Ascending aorta (tissue), 2 donors: ENCODE measurements at regions not wholly inside any gene's neighbourhood (a gene's known extent, or its start where the extent isn't known, plus 50 kb on each side); places are given as distances from the start of the nearest gene placed in this dataset.

Experiments used
- DNase-seq, 2 donors: peaks; one replicate each; pipeline ENCODE4 v3.0.0-alpha.2; 2019; ENCODE audit warnings: low spot score in 2 of 2
- H3K27ac ChIP-seq, 2 donors: fragments of 200-600 bp; sonication (generic); one replicate each; pipeline ENCODE4 v1.5.1; 2016 to 2017; ENCODE audit warnings: mild to moderate bottlenecking in 1 of 2
- H3K27me3 ChIP-seq: fragments of 200-600 bp; sonication (generic); one replicate; pipeline ENCODE4 v1.5.1; 2017
- H3K36me3 ChIP-seq, 2 donors: fragments of 200-600 bp; sonication (generic); one replicate each; pipeline ENCODE4 v1.5.1; 2016
- H3K4me1 ChIP-seq, 2 donors: fragments of 200-600 bp; sonication (generic); one replicate each; pipeline ENCODE4 v1.5.1; 2016 to 2017; ENCODE audit warnings: mild to moderate bottlenecking in 1 of 2
- H3K4me3 ChIP-seq, 2 donors: fragments of 200-600 bp; sonication (generic); one replicate each; pipeline ENCODE4 v1.5.1; 2016 to 2017; ENCODE audit warnings: mild to moderate bottlenecking in 1 of 2
- H3K9me3 ChIP-seq, 2 donors: fragments of 200-600 bp; sonication (generic); one replicate each; pipeline ENCODE4 v1.5.1; 2016
- intact Hi-C: fragments of 100-400 bp; cut with DNase I; formaldehyde crosslinking; loops from one replicate; pipeline ENCODE4 v1.15.1; 2023
- TF ChIP-seq, protein P1 (sequence below), 3 experiments: fragments of 200-600 bp in 2 of 3; fragments of 450-650 bp in 1 of 3; sonication (generic) in 2 of 3; IDR thresholded peaks; one replicate each; pipeline ENCODE4 v1.5.1; 2016 to 2019; ENCODE audit warnings: antibody characterized with exemption in 3 of 3, mild to moderate bottlenecking in 1 of 3, moderate library complexity in 1 of 3

DNA sequence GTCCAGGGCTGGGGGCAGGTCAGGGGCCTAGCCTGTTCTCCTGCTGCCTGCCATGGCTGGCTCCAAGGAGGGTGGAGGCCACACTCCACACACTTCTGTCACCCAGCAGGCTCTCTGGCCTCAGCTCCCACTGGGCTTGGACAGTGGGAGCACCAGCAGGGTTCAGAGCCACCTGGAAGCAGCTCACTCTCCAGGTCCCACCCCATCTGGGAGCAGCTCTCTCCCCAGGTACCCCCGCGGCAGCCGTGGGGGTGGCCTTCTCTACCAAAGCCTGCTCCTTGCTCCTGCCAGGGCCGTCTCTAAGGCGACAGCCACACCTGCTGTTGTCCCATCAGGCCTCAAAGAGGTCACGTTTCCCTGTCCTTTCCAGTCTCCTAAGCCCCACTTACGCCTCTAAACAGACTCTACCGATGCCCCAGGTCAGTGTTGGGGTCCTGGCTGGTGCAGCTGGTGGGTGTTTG lies 142.5 kb upstream of the RET start:
- Histone ChIP-seq H3K9me3 (no peaks in the 10 kb centered on the region), H3K27me3 (peaks cover 7% of the 10 kb centered on the region), H3K36me3 (no peaks in the 10 kb centered on the region), H3K4me3 (no peak overlapping the region), H3K4me1 (no peaks in the 10 kb centered on the region), H3K27ac (no peak overlapping the region)
- TF ChIP-seq, protein P1, sequence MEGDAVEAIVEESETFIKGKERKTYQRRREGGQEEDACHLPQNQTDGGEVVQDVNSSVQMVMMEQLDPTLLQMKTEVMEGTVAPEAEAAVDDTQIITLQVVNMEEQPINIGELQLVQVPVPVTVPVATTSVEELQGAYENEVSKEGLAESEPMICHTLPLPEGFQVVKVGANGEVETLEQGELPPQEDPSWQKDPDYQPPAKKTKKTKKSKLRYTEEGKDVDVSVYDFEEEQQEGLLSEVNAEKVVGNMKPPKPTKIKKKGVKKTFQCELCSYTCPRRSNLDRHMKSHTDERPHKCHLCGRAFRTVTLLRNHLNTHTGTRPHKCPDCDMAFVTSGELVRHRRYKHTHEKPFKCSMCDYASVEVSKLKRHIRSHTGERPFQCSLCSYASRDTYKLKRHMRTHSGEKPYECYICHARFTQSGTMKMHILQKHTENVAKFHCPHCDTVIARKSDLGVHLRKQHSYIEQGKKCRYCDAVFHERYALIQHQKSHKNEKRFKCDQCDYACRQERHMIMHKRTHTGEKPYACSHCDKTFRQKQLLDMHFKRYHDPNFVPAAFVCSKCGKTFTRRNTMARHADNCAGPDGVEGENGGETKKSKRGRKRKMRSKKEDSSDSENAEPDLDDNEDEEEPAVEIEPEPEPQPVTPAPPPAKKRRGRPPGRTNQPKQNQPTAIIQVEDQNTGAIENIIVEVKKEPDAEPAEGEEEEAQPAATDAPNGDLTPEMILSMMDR (IDR thresholded peaks at IDR 0.05), result no peak
- DNase-seq, result no peak
- intact Hi-C loops, result no loop called here

DNA sequence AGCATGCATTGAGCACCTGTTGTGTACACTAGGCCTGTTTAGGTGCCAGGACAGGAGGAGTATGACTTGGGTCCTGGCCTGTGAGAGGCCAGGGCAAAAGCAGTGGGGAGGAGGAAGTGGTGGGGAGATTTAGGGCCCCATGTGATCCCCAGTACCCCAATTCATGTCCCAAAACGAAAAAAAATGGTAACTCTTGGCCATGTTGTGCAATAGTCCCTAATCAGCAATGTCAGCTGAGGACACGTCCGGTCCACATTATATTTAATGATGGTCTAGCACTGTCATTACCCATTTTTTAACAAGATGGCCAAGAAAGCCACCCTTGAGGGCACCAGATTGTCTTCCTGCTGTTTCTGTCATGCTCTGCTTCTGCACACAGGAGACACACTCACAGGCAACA lies 142.0 kb upstream of the RET start:
- Histone ChIP-seq H3K4me3 (no peak overlapping the region), H3K27ac (no peak overlapping the region), H3K27me3 (peaks cover 7% of the 10 kb centered on the region), H3K9me3 (no peaks in the 10 kb centered on the region), H3K4me1 (no peaks in the 10 kb centered on the region), H3K36me3 (no peaks in the 10 kb centered on the region)
- TF ChIP-seq, protein P1 (IDR thresholded peaks at IDR 0.05), result no peak
- intact Hi-C loops, result no loop called here
- no peak for DNase-seq

DNA sequence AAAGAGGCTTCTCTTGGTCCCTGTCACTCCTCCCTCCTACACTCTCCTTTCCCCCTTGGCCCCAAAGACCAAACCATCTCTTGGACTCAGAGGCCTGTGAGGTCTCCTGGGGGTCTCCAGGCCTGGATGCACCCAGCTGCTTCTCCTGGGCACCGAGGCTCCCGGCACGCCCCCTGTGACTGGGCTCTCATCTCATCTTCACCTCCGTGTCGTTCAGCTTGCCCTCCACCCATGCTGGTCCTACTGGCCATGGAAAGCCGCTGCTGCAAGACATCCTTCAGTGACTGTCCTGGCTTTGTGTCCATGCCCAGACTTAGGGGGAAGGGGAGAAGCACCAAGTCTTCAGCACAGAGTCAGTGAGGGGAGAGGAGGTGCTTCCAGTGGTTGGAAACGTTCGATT lies 141.4 kb upstream of the RET start:
- no peaks in the 10 kb centered on the region for H3K9me3 ChIP-seq
- H3K27ac ChIP-seq, result no peak overlapping the region
- no peak overlapping the region for H3K4me3 ChIP-seq
- TF ChIP-seq, protein P1 (IDR thresholded peaks at IDR 0.05), result no peak
- H3K27me3 ChIP-seq, result peaks cover 7% of the 10 kb centered on the region
- no peaks in the 10 kb centered on the region for H3K36me3 ChIP-seq
- H3K4me1 ChIP-seq, result no peaks in the 10 kb centered on the region
- no peak for DNase-seq
- intact Hi-C loops, result no loop called here

DNA sequence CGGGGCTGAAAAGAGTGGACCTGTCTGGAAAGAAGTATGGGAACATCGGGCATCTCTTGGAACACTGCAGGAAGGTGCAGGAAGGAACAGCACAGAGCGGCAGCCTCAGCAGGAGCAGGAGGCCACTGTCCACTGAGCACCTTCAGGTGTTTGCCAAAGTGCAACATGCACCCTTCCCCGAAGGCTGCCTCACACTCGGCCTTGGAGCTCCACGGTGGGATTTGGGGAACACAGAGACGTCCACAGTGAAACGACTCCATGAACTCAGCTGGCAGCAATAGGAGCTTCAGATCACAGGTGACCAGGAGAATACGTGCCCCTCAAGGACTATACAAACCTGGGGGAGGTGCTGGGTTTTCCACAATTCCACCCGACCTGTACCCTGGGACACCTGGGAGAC lies 140.3 kb upstream of the RET start:
- intact Hi-C loops, result no loop called here
- TF ChIP-seq, protein P1 (IDR thresholded peaks at IDR 0.05), result no peak
- H3K27me3 ChIP-seq, result peaks cover 7% of the 10 kb centered on the region
- no peak overlapping the region for H3K27ac ChIP-seq
- no peak for DNase-seq
- no peaks in the 10 kb centered on the region for H3K9me3 ChIP-seq
- H3K4me1 ChIP-seq, result no peaks in the 10 kb centered on the region
- no peak overlapping the region for H3K4me3 ChIP-seq
- no peaks in the 10 kb centered on the region for H3K36me3 ChIP-seq

DNA sequence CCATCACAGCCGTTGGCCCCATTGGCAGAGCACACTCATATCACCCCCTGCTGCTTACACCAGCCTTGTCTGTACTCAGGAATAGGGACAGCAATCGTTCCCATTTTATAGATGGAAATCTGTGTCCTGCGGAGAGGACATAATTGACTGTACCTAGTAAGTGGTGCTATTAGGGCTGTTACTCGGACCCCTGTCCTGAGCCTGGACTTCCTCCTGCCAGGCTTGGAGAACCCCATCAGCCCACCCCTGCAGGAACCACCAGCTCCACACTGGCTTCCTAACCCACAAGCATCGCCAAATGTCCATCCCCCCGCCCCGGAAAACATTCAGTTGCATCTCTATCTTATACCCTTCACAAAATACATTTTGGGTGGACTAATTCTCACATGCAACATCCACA lies 139.8 kb upstream of the RET start:
- Histone ChIP-seq H3K27ac (no peak overlapping the region), H3K4me1 (no peaks in the 10 kb centered on the region), H3K36me3 (no peaks in the 10 kb centered on the region), H3K27me3 (peaks cover 7% of the 10 kb centered on the region), H3K9me3 (no peaks in the 10 kb centered on the region), H3K4me3 (no peak overlapping the region)
- intact Hi-C loops, result no loop called here
- DNase-seq, result no peak
- TF ChIP-seq, protein P1 (IDR thresholded peaks at IDR 0.05), result no peak

DNA sequence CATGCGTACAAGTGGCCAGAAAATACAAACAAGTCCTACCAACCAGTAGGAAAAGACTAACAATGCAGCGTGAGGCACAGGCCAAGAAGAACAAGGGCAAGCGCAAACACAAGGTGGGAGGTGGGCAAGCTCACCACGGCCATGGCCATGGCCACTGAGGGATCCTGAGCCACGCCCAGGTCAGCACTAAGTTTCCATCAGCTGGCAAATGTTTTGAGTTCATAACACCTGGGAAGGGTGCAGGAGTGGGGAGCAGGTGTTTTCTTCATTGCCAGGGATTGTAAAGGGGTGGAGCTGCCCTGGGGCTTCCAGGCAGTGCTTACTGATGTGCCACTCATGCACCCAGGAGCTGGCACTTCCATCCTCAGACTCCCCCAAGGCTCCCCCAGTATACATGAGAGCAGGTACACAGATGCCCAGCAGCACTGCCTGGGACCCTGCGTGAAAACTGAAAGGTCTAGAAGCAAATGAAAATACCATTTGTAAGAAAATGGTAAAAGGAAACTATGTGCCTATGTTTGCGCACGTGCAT lies 139.2 kb upstream of the RET start:
- Histone ChIP-seq H3K27me3 (peaks cover 7% of the 10 kb centered on the region), H3K4me1 (no peaks in the 10 kb centered on the region), H3K27ac (no peak overlapping the region), H3K9me3 (no peaks in the 10 kb centered on the region), H3K36me3 (no peaks in the 10 kb centered on the region), H3K4me3 (no peak overlapping the region)
- intact Hi-C loops, result no loop called here
- TF ChIP-seq, protein P1 (IDR thresholded peaks at IDR 0.05), result no peak
- no peak for DNase-seq
